Liver (tissue), 8 donors: ENCODE measurements at regions not wholly inside any gene's neighbourhood (a gene's known extent, or its start where the extent isn't known, plus 50 kb on each side); places are given as distances from the start of the nearest gene placed in this dataset.

Source experiments
- DNase-seq: peaks from one replicate; pipeline ENCODE4 v3.0.0-alpha.2; 2017; ENCODE audit warnings: low spot score
- H3K27ac ChIP-seq, 2 donors: one replicate each; pipeline ENCODE4 v1.7.0; 2013; ENCODE audit warnings: inconsistent platforms in 2 of 2, low read length in 2 of 2, control low read depth in 1 of 2, low read depth in 1 of 2, mild to moderate bottlenecking in 1 of 2
- H3K27me3 ChIP-seq, 4 donors: one replicate each; pipeline versions ENCODE4 v1.6.1 to v1.7.0; 2013; ENCODE audit warnings: low read length in 3 of 4, inconsistent platforms in 1 of 4, mild to moderate bottlenecking in 1 of 4, moderate library complexity in 1 of 4; ENCODE audit not compliant: control insufficient read depth in 4 of 4, insufficient read depth in 4 of 4
- H3K36me3 ChIP-seq, 4 donors: one replicate each; pipeline versions ENCODE4 v1.6.1 to v1.7.0; 2013; ENCODE audit warnings: low read length in 3 of 4, mild to moderate bottlenecking in 3 of 4, low read depth in 1 of 4, moderate library complexity in 1 of 4; ENCODE audit not compliant: control insufficient read depth in 4 of 4, insufficient read depth in 3 of 4
- H3K4me1 ChIP-seq, 4 donors: one replicate each; pipeline versions ENCODE4 v1.6.1 to v1.7.0; 2013; ENCODE audit warnings: low read length in 3 of 4, mild to moderate bottlenecking in 3 of 4, moderate library complexity in 1 of 4; ENCODE audit not compliant: control insufficient read depth in 4 of 4, insufficient read depth in 4 of 4
- H3K4me3 ChIP-seq, 3 donors: one replicate each; pipeline versions ENCODE4 v1.6.1 to v1.7.0; 2013; ENCODE audit warnings: low read length in 3 of 3, control low read depth in 1 of 3, low read depth in 1 of 3, mild to moderate bottlenecking in 1 of 3
- H3K9ac ChIP-seq, 2 donors: one replicate each; pipeline ENCODE4 v1.7.0; 2013; ENCODE audit warnings: low read length in 2 of 2, mild to moderate bottlenecking in 2 of 2, moderate library complexity in 2 of 2, control low read depth in 1 of 2, low read depth in 1 of 2
- H3K9me3 ChIP-seq, 4 donors: one replicate each; pipeline versions ENCODE4 v1.6.1 to v1.7.0; 2013; ENCODE audit warnings: low read length in 3 of 4; ENCODE audit not compliant: control insufficient read depth in 4 of 4
- EGR1 ChIP-seq, 2 donors: IDR thresholded peaks; 2 replicates each; pipeline ENCODE4 v1.6.1; 2016 to 2018; ENCODE audit warnings: antibody characterized with exemption in 2 of 2, low read depth in 2 of 2
- FOXA1 ChIP-seq: IDR thresholded peaks from 2 replicates; pipeline ENCODE4 v1.6.1; 2016; ENCODE audit warnings: antibody characterized with exemption
- FOXA2 ChIP-seq: IDR thresholded peaks from 2 replicates; pipeline ENCODE4 v1.6.1; 2016; ENCODE audit warnings: antibody characterized with exemption
- HNF4A ChIP-seq, 2 donors: conservative IDR thresholded peaks; 2 replicates each; pipeline ENCODE4 v1.6.1; 2016; ENCODE audit warnings: antibody characterized with exemption in 2 of 2, mild to moderate bottlenecking in 2 of 2
- HNF4G ChIP-seq: IDR thresholded peaks from 2 replicates; pipeline ENCODE4 v1.6.1; 2016; ENCODE audit warnings: antibody characterized with exemption
- JUND ChIP-seq, 2 donors: IDR thresholded peaks; 2 replicates each; pipeline ENCODE4 v1.6.1; 2016; ENCODE audit warnings: antibody characterized with exemption in 2 of 2
- NR2F2 ChIP-seq: IDR thresholded peaks from 2 replicates; pipeline ENCODE4 v1.6.1; 2016; ENCODE audit warnings: antibody characterized with exemption
- RAD21 ChIP-seq, 2 donors: IDR thresholded peaks; 2 replicates each; pipeline ENCODE4 v1.6.1; 2016; ENCODE audit warnings: antibody characterized with exemption in 2 of 2, mild to moderate bottlenecking in 2 of 2
- RXRA ChIP-seq, 2 donors: IDR thresholded peaks; 2 replicates each; pipeline ENCODE4 v1.6.1; 2017 to 2018; ENCODE audit warnings: antibody characterized with exemption in 2 of 2, mild to moderate bottlenecking in 1 of 2
- SP1 ChIP-seq: IDR thresholded peaks from 2 replicates; pipeline ENCODE4 v1.6.1; 2018; ENCODE audit warnings: antibody characterized with exemption, mild to moderate bottlenecking
- TAF1 ChIP-seq: conservative IDR thresholded peaks from 2 replicates; pipeline ENCODE4 v1.6.1; 2016; ENCODE audit warnings: antibody characterized with exemption, mild to moderate bottlenecking
- YY1 ChIP-seq: IDR thresholded peaks from 2 replicates; pipeline ENCODE4 v1.6.1; 2016; ENCODE audit warnings: antibody characterized with exemption, mild to moderate bottlenecking
- WGBS: extraction: QIAGEN DNeasy Blood & Tissue Kit; methylation state at CpG from one replicate; pipeline ENCODE4 v1.1.7; 2013; 5-methylcytosine and 5-hydroxymethylcytosine counted together
- TF ChIP-seq, protein P1 (sequence below): IDR thresholded peaks from 2 replicates; pipeline ENCODE4 v1.6.1; 2016; ENCODE audit warnings: antibody characterized with exemption, mild to moderate bottlenecking
- TF ChIP-seq, protein P2 (sequence below): IDR thresholded peaks from 2 replicates; pipeline ENCODE4 v1.6.1; 2016; ENCODE audit warnings: antibody characterized with exemption
- TF ChIP-seq, protein P3 (sequence below): IDR thresholded peaks from 2 replicates; pipeline ENCODE4 v1.6.1; 2016; ENCODE audit warnings: antibody characterized with exemption
- TF ChIP-seq, protein P4 (sequence below): fragments of 150-350 bp; IDR thresholded peaks from 2 replicates; pipeline ENCODE4 v1.5.1; 2017; ENCODE audit warnings: improper control_type of control experiment, low read depth, low read length; ENCODE audit not compliant: missing input control
- donor health status: healthy.
- donor health status: healthy.
- donor health status: healthy.
- donor health status: healthy.
- donor health status: healthy.

DNA sequence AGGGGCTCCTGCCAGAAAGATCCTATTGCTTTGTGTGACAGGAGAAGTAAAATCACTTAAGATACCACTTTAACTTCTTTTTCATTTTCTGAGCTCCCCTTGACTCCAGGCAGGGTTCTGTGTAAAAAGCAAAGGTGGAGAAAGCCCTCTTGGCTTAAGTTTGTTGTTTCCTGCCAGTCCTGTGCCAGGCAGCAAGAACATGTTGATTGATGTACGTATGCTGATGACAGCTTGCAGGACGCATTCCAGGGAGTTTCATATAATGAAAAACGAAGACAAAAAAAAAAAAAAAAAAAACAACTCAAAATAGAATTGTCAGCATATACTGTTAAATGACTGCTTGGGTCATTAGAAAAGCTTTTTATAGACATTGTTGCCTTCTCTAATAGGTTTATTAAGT lies 251.7 kb downstream of the PSAT1 start (continued):
- TF ChIP-seq, protein P1, sequence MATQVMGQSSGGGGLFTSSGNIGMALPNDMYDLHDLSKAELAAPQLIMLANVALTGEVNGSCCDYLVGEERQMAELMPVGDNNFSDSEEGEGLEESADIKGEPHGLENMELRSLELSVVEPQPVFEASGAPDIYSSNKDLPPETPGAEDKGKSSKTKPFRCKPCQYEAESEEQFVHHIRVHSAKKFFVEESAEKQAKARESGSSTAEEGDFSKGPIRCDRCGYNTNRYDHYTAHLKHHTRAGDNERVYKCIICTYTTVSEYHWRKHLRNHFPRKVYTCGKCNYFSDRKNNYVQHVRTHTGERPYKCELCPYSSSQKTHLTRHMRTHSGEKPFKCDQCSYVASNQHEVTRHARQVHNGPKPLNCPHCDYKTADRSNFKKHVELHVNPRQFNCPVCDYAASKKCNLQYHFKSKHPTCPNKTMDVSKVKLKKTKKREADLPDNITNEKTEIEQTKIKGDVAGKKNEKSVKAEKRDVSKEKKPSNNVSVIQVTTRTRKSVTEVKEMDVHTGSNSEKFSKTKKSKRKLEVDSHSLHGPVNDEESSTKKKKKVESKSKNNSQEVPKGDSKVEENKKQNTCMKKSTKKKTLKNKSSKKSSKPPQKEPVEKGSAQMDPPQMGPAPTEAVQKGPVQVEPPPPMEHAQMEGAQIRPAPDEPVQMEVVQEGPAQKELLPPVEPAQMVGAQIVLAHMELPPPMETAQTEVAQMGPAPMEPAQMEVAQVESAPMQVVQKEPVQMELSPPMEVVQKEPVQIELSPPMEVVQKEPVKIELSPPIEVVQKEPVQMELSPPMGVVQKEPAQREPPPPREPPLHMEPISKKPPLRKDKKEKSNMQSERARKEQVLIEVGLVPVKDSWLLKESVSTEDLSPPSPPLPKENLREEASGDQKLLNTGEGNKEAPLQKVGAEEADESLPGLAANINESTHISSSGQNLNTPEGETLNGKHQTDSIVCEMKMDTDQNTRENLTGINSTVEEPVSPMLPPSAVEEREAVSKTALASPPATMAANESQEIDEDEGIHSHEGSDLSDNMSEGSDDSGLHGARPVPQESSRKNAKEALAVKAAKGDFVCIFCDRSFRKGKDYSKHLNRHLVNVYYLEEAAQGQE: no peak
- TF ChIP-seq SP1: no peak
- TF ChIP-seq, protein P2, sequence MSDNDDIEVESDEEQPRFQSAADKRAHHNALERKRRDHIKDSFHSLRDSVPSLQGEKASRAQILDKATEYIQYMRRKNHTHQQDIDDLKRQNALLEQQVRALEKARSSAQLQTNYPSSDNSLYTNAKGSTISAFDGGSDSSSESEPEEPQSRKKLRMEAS: no peak

DNA sequence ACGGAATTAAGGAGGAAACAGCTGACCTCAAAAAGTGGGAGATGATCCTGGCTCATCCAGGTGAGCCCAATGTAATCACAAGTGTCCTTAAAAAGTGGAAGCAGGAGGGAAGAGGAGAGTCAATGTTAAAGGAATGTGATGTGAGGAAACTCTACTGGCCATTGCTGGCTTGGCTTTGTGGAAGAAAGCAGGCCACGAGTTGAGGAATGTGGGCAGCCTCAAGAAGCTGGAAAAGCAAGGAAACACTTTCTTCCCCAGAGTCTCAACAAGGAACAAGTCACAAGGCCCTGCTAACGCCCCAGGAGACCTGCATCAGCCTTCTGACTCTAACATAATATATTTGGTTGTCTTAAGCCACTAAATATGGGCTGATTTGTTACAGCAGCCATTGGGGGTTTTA lies 252.8 kb downstream of the PSAT1 start:
- H3K36me3 ChIP-seq: no peaks in the 10 kb centered on the region
- H3K27ac ChIP-seq: no peak overlapping the region
- no peaks in the 10 kb centered on the region for H3K9me3 ChIP-seq
- TF ChIP-seq JUND (IDR thresholded peaks at IDR 0.05) (no peak), YY1 (no peak)
- TF ChIP-seq, protein P3, sequence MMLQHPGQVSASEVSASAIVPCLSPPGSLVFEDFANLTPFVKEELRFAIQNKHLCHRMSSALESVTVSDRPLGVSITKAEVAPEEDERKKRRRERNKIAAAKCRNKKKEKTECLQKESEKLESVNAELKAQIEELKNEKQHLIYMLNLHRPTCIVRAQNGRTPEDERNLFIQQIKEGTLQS: no peak
- no peaks in the 10 kb centered on the region for H3K27me3 ChIP-seq
- H3K4me3 ChIP-seq: no peak overlapping the region
- no peak for DNase-seq
- no peaks in the 10 kb centered on the region for H3K4me1 ChIP-seq
- no peak overlapping the region for H3K9ac ChIP-seq
- 74% methylated on average over 3 of the region's 3 CpGs for WGBS

DNA sequence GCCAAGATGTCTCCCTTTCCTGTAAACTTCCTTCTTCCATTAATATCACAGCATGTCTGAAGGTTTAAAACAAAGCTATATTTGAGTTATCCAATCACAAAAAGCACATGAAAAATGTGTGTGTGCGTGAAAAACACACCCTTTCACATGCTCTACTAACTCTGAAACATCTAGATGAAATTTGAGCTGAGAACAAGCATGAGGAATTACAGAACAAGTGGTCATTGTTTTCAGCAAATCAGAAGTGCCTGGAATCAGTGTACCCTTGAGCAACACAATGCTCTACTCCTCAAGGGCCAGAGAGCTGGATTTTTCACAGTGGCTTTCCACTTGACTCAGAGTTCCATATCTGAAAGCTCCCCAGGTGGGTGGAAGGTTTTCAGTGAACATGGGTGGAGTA lies 255.9 kb downstream of the PSAT1 start:
- WGBS: 34% methylated on average over 1 of the region's 1 CpG
- Histone ChIP-seq H3K9me3 (no peaks in the 10 kb centered on the region), H3K4me3 (no peak overlapping the region), H3K9ac (no peak overlapping the region), H3K27ac (no peak overlapping the region), H3K27me3 (no peaks in the 10 kb centered on the region), H3K36me3 (no peaks in the 10 kb centered on the region), H3K4me1 (no peaks in the 10 kb centered on the region)
- TF ChIP-seq SP1 (no peak), YY1 (no peak)
- DNase-seq: no peak

DNA sequence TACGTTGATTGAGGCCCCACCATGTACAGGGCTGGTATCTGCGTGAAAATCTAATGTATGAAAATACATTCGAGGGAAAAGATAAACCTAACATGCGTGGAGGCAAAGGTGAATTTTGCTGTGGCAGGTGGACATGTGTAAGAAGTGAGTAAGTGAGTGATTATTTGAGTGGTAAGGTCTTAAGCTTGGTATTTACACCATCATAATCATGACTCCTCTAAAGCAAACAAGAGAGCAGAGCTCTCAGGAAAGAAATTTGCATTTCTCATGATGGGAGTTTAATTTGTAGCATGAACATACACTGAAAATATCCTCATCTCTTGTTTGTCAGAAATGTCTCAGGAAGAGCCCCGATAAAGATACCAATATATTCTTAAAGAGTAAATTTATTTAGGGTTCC lies 260.6 kb downstream of the PSAT1 start:
- no peaks in the 10 kb centered on the region for H3K27me3 ChIP-seq
- no peaks in the 10 kb centered on the region for H3K4me1 ChIP-seq
- H3K36me3 ChIP-seq: no peaks in the 10 kb centered on the region
- TF ChIP-seq, protein P3: no peak
- no peak for TF ChIP-seq FOXA1
- no peak for TF ChIP-seq RAD21 (IDR thresholded peaks at IDR 0.05)
- TF ChIP-seq, protein P1: no peak
- TF ChIP-seq, protein P2: no peak
- no peak for TF ChIP-seq NR2F2
- no peak for TF ChIP-seq EGR1 (IDR thresholded peaks at IDR 0.05; ENCODE audit: low read depth in 2 of 2)
- TF ChIP-seq HNF4A (conservative IDR thresholded peaks at IDR 0.05): no peak
- no peak for TF ChIP-seq RXRA (IDR thresholded peaks at IDR 0.05)
- TF ChIP-seq FOXA2: no peak
- TF ChIP-seq SP1: no peak
- TF ChIP-seq TAF1: no peak
- TF ChIP-seq JUND (IDR thresholded peaks at IDR 0.05): no peak
- TF ChIP-seq, protein P4, sequence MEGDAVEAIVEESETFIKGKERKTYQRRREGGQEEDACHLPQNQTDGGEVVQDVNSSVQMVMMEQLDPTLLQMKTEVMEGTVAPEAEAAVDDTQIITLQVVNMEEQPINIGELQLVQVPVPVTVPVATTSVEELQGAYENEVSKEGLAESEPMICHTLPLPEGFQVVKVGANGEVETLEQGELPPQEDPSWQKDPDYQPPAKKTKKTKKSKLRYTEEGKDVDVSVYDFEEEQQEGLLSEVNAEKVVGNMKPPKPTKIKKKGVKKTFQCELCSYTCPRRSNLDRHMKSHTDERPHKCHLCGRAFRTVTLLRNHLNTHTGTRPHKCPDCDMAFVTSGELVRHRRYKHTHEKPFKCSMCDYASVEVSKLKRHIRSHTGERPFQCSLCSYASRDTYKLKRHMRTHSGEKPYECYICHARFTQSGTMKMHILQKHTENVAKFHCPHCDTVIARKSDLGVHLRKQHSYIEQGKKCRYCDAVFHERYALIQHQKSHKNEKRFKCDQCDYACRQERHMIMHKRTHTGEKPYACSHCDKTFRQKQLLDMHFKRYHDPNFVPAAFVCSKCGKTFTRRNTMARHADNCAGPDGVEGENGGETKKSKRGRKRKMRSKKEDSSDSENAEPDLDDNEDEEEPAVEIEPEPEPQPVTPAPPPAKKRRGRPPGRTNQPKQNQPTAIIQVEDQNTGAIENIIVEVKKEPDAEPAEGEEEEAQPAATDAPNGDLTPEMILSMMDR: no peak
- TF ChIP-seq HNF4G: no peak
- H3K27ac ChIP-seq: no peak overlapping the region
- H3K4me3 ChIP-seq: no peak overlapping the region
- WGBS: 84% methylated on average over 5 of the region's 5 CpGs
- no peak overlapping the region for H3K9ac ChIP-seq
- no peaks in the 10 kb centered on the region for H3K9me3 ChIP-seq
- no peak for DNase-seq
